DOHH2 (cell line): ENCODE measurements at regions not wholly inside any gene's neighbourhood (a gene's known extent, or its start where the extent isn't known, plus 50 kb on each side); places are given as distances from the start of the nearest gene placed in this dataset.

Experiments
- EZH2phosphoT487 ChIP-seq: fragments of 200-600 bp; sonication (generic); IDR thresholded peaks from 2 replicates; pipeline ENCODE4 v1.6.1; 2017; ENCODE audit warnings: borderline replicate concordance, mild to moderate bottlenecking, antibody characterized with exemption, low read length, moderate library complexity, mixed read lengths
- TF ChIP-seq, protein P1 (sequence below): fragments of 200-600 bp; sonication (generic); IDR thresholded peaks from one replicate; pipeline ENCODE4 v1.5.1; 2014; ENCODE audit warnings: antibody characterized with exemption, mild to moderate bottlenecking, low read depth, low read length; ENCODE audit not compliant: poor library complexity, severe bottlenecking

- TF ChIP-seq, protein P1, sequence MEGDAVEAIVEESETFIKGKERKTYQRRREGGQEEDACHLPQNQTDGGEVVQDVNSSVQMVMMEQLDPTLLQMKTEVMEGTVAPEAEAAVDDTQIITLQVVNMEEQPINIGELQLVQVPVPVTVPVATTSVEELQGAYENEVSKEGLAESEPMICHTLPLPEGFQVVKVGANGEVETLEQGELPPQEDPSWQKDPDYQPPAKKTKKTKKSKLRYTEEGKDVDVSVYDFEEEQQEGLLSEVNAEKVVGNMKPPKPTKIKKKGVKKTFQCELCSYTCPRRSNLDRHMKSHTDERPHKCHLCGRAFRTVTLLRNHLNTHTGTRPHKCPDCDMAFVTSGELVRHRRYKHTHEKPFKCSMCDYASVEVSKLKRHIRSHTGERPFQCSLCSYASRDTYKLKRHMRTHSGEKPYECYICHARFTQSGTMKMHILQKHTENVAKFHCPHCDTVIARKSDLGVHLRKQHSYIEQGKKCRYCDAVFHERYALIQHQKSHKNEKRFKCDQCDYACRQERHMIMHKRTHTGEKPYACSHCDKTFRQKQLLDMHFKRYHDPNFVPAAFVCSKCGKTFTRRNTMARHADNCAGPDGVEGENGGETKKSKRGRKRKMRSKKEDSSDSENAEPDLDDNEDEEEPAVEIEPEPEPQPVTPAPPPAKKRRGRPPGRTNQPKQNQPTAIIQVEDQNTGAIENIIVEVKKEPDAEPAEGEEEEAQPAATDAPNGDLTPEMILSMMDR, result no peak
- TF ChIP-seq EZH2phosphoT487, result no peak
Observed at GRCh38 chr2:9071032-9071431, 67.5 kb upstream of the MBOAT2 start.
